GM23338 (cell line): ENCODE measurements at regions not wholly inside any gene's neighbourhood (a gene's known extent, or its start where the extent isn't known, plus 50 kb on each side); places are given as distances from the start of the nearest gene placed in this dataset.

Experiments used
- ATAC-seq: fragments of 200-7000 bp; cut with Tn5 transposase; 3 replicates; pipeline ENCODE4 v1.9.1; 2020
- DNase-seq: peaks from one replicate; pipeline ENCODE4 v3.0.0-alpha.2; 2015; ENCODE audit warnings: low spot score
- H2AFZ ChIP-seq: fragments of 200-600 bp; sonication (generic); 2 replicates; pipeline ENCODE4 v1.8.0; 2016; ENCODE audit warnings: antibody characterized with exemption, mild to moderate bottlenecking, moderate library complexity
- H3F3A ChIP-seq: fragments of 200-600 bp; sonication (generic); replicated peaks from 2 replicates; pipeline ENCODE4 v1.8.0; 2017; ENCODE audit warnings: antibody characterized with exemption, mixed run types, low read depth
- H3K27ac ChIP-seq: fragments of 200-600 bp; sonication (generic); 2 replicates; pipeline ENCODE4 v1.6.1; 2016; ENCODE audit warnings: low read depth
- H3K27me3 ChIP-seq: fragments of 200-600 bp; sonication (generic); 2 replicates; pipeline ENCODE4 v1.8.0; 2016; ENCODE audit warnings: mild to moderate bottlenecking, mixed run types, moderate library complexity; ENCODE audit not compliant: insufficient read depth
- H3K36me3 ChIP-seq: fragments of 200-600 bp; sonication (generic); 2 replicates; pipeline ENCODE4 v1.8.0; 2016; ENCODE audit warnings: mild to moderate bottlenecking; ENCODE audit not compliant: insufficient read depth
- H3K4me1 ChIP-seq: fragments of 200-600 bp; sonication (generic); 2 replicates; pipeline ENCODE4 v1.8.0; 2016; ENCODE audit warnings: mild to moderate bottlenecking, moderate library complexity; ENCODE audit not compliant: insufficient read depth
- H3K4me2 ChIP-seq: fragments of 200-600 bp; sonication (generic); 2 replicates; pipeline ENCODE4 v1.7.1; 2017; ENCODE audit warnings: mixed run types
- H3K4me3 ChIP-seq: fragments of 200-600 bp; sonication (generic); 2 replicates; pipeline ENCODE4 v1.6.1; 2016; ENCODE audit warnings: mixed run types
- H3K79me2 ChIP-seq: fragments of 200-600 bp; sonication (generic); replicated peaks from 2 replicates; pipeline ENCODE4 v1.8.0; 2017; ENCODE audit warnings: mild to moderate bottlenecking; ENCODE audit not compliant: insufficient read depth
- H3K9me2 ChIP-seq: fragments of 200-600 bp; sonication (generic); 2 replicates; pipeline ENCODE4 v1.8.0; 2017; ENCODE audit not compliant: insufficient read depth
- H4K20me1 ChIP-seq: fragments of 200-600 bp; sonication (generic); replicated peaks from 2 replicates; pipeline ENCODE4 v1.8.0; 2017; ENCODE audit warnings: mild to moderate bottlenecking; ENCODE audit not compliant: insufficient read depth
- H3K27ac Mint-ChIP-seq: 2 replicates; pipeline ENCODE4 v1.8.0; 2020; ENCODE audit warnings: inconsistent platforms, mild to moderate bottlenecking, moderate library complexity, mixed read lengths
- H3K27me3 Mint-ChIP-seq: 3 replicates; pipeline ENCODE4 v1.8.0; 2022; ENCODE audit warnings: low read depth, mild to moderate bottlenecking, moderate library complexity, mixed read lengths, inconsistent platforms; ENCODE audit not compliant: insufficient read depth, poor library complexity
- H3K36me3 Mint-ChIP-seq: 3 replicates; pipeline ENCODE4 v1.8.0; 2021; ENCODE audit warnings: low read depth, mild to moderate bottlenecking, inconsistent platforms, moderate library complexity, mixed read lengths
- H3K4me1 Mint-ChIP-seq: 3 replicates; pipeline ENCODE4 v1.8.0; 2020; ENCODE audit warnings: mild to moderate bottlenecking, inconsistent platforms, mixed read lengths
- H3K4me3 Mint-ChIP-seq: 3 replicates; pipeline ENCODE4 v1.8.0; 2021; ENCODE audit warnings: moderate library complexity, mild to moderate bottlenecking, inconsistent platforms, mixed read lengths
- H3K9me3 Mint-ChIP-seq: 3 replicates; pipeline ENCODE4 v1.8.0; 2020; ENCODE audit warnings: moderate library complexity, mild to moderate bottlenecking, inconsistent platforms, mixed read lengths
- CREB1 ChIP-seq: fragments of 250-450 bp; sonication (Bioruptor Pico); IDR thresholded peaks from 2 replicates; pipeline ENCODE4 v1.5.0; 2020; ENCODE audit warnings: low read depth, mild to moderate bottlenecking, moderate library complexity
- CTCF ChIP-seq, 2 experiments: fragments of 200-600 bp in 1 of 2; sonication (generic) in 1 of 2; conservative IDR thresholded peaks; 2 replicates each; pipeline versions ENCODE4 v1.5.1 to v1.6.1; 2016 to 2017; ENCODE audit warnings: antibody characterized with exemption in 2 of 2, low read depth in 2 of 2, mild to moderate bottlenecking in 2 of 2, moderate library complexity in 1 of 2
- ETS1 ChIP-seq: IDR thresholded peaks from 2 replicates; pipeline ENCODE4 v1.6.1; 2016; ENCODE audit warnings: antibody characterized with exemption
- EZH2 ChIP-seq: fragments of 200-600 bp; sonication (generic); IDR thresholded peaks from one replicate; pipeline ENCODE4 v1.8.0; 2017; ENCODE audit warnings: antibody characterized with exemption, mild to moderate bottlenecking, low read depth; ENCODE audit not compliant: unreplicated experiment
- EZH2phosphoT487 ChIP-seq: fragments of 200-600 bp; sonication (generic); IDR thresholded peaks from one replicate; pipeline ENCODE4 v1.8.1; 2018; ENCODE audit warnings: antibody characterized with exemption; ENCODE audit not compliant: unreplicated experiment
- JUNB ChIP-seq: IDR thresholded peaks from one replicate; pipeline ENCODE4 v1.6.1; 2016; ENCODE audit warnings: antibody characterized with exemption; ENCODE audit not compliant: unreplicated experiment
- NANOG ChIP-seq: IDR thresholded peaks from 2 replicates; pipeline ENCODE4 v1.6.1; 2016; ENCODE audit warnings: antibody characterized with exemption, borderline replicate concordance
- POLR2AphosphoS5 ChIP-seq: IDR thresholded peaks from 2 replicates; pipeline ENCODE4 v1.6.1; 2016; ENCODE audit warnings: antibody characterized with exemption, low read depth
- REST ChIP-seq: IDR thresholded peaks from one replicate; pipeline ENCODE4 v1.6.1; 2018; ENCODE audit warnings: antibody characterized with exemption; ENCODE audit not compliant: unreplicated experiment
- STAT1 ChIP-seq: IDR thresholded peaks from one replicate; pipeline ENCODE4 v1.6.1; 2016; ENCODE audit warnings: antibody characterized with exemption; ENCODE audit not compliant: unreplicated experiment
- ZNF114 ChIP-seq: fragments of 250-450 bp; sonication (Bioruptor Pico); IDR thresholded peaks from 2 replicates; pipeline ENCODE4 v1.5.0; 2020; ENCODE audit warnings: mild to moderate bottlenecking, moderate library complexity
- ZNF331 ChIP-seq: fragments of 250-450 bp; sonication (Bioruptor Pico); IDR thresholded peaks from 2 replicates; pipeline ENCODE4 v1.5.0; 2020; ENCODE audit warnings: low read depth, mild to moderate bottlenecking, moderate library complexity

- no peak for TF ChIP-seq ZNF331 (CRISPR knock-in tag)
- no peak for TF ChIP-seq EZH2
- no peak for TF ChIP-seq JUNB
- no peak for TF ChIP-seq ETS1
- TF ChIP-seq NANOG: no peak
- no peak for TF ChIP-seq EZH2phosphoT487
- no peak for TF ChIP-seq CTCF (conservative IDR thresholded peaks at IDR 0.05; ENCODE audit: low read depth in 2 of 2)
Measured at GRCh38 chr16:72602499-72602898, 430.5 kb upstream of the PMFBP1 start (continued).

- H3K4me1 ChIP-seq: no peaks in the 10 kb centered on the region
- H2AFZ ChIP-seq: no peak overlapping the region
- no peaks in the 10 kb centered on the region for H3F3A ChIP-seq
- H3K4me3 Mint-ChIP-seq: no peak overlapping the region
- H3K36me3 ChIP-seq: no peaks in the 10 kb centered on the region
- H3K4me1 Mint-ChIP-seq: no peaks in the 10 kb centered on the region
- no peaks in the 10 kb centered on the region for H3K9me2 ChIP-seq
- DNase-seq (no peak), ATAC-seq (no peak)
- H3K27me3 Mint-ChIP-seq: no peaks in the 10 kb centered on the region
- no peaks in the 10 kb centered on the region for H3K27me3 ChIP-seq
- H3K9me3 Mint-ChIP-seq: peaks cover 6% of the 10 kb centered on the region; the same call in 2 of the 3 replicates
- H3K79me2 ChIP-seq: peaks cover 15% of the 10 kb centered on the region; the same call in 1 of the 2 replicates
- no peak overlapping the region for H3K27ac Mint-ChIP-seq
- H3K4me2 ChIP-seq: no peak overlapping the region
- H4K20me1 ChIP-seq: no peaks in the 10 kb centered on the region; the same call in 1 of the 2 replicates
- no peak overlapping the region for H3K27ac ChIP-seq
- peaks cover 4% of the 10 kb centered on the region; the same call in 1 of the 3 replicates for H3K36me3 Mint-ChIP-seq
- H3K4me3 ChIP-seq: no peak overlapping the region
- TF ChIP-seq STAT1: no peak
- TF ChIP-seq EZH2phosphoT487: no peak
- TF ChIP-seq REST: no peak
- no peak for TF ChIP-seq ETS1
- TF ChIP-seq EZH2: no peak
- TF ChIP-seq POLR2AphosphoS5: no peak
- TF ChIP-seq ZNF331 (CRISPR knock-in tag): no peak
- TF ChIP-seq CREB1: no peak
- no peak for TF ChIP-seq ZNF114 (CRISPR knock-in tag)
- no peak for TF ChIP-seq NANOG
- no peak for TF ChIP-seq JUNB
Measured at GRCh38 chr16:72598696-72599095, 426.7 kb upstream of the PMFBP1 start.
